HCT116 (cell line): ENCODE measurements at regions not wholly inside any gene's neighbourhood (a gene's known extent, or its start where the extent isn't known, plus 50 kb on each side); places are given as distances from the start of the nearest gene placed in this dataset.
"Not testable (repeated sequence)": the region's sequence is repeated elsewhere in the genome, so short reads cannot be mapped to it uniquely, and the experiment has no call there.

Experiments used
- ATAC-seq: fragments of 200-7000 bp; cut with Tn5 transposase; 2 replicates; pipeline ENCODE4 v1.9.1; 2020; ENCODE audit warnings: mild to moderate bottlenecking, moderate library complexity
- BruUV-seq: library from RNA; stranded (reverse); fragments of 400-500 nt; replicated peaks from 2 replicates; lab custom pipeline; 2021; lab: Mats Ljungman, UMichigan
- CTCF ChIA-PET: fragments of 300-600 bp; sonication (Branson Sonifier 250); formaldehyde crosslinking; loops from one replicate; lab custom pipeline; 2021; ENCODE audit warnings: antibody characterized with exemption; lab: Charles Lee
- POLR2A ChIA-PET: fragments of 300-600, 350-600 bp; sonication (Branson Sonifier 250); formaldehyde crosslinking; loops from one replicate; lab custom pipeline; 2021; ENCODE audit warnings: antibody characterized with exemption; lab: Charles Lee
- RAD21 ChIA-PET, 2 experiments: fragments of 300-600 bp; sonication (Branson Sonifier 250); formaldehyde crosslinking; loops; one replicate each; lab custom pipeline; 2023; ENCODE audit warnings: low total read pairs in 2 of 2; ENCODE audit not compliant: uncharacterized antibody in 2 of 2, unreplicated experiment in 2 of 2, low non-redundant PET in 1 of 2; lab: Charles Lee
- DNase-seq: peaks from one replicate; pipeline ENCODE4 v3.0.0-alpha.2; 2010; ENCODE audit warnings: low read depth, low spot score
- H2AFZ ChIP-seq: fragments of 200-600 bp; shearing (Covaris generic), sonication (generic); 2 replicates; pipeline ENCODE4 v1.6.1; 2017; ENCODE audit warnings: low read depth, mixed run types, mixed read lengths, antibody characterized with exemption, low read length; ENCODE audit not compliant: poor library complexity, severe bottlenecking
- H3K27ac ChIP-seq: 2 replicates; pipeline ENCODE4 v1.5.1; 2012; ENCODE audit warnings: low read depth, low read length
- H3K27me3 ChIP-seq: fragments of 200-600 bp; sonication (generic); 2 replicates; pipeline ENCODE4 v1.6.1; 2016; ENCODE audit warnings: mixed run types, low read length, mixed read lengths; ENCODE audit not compliant: insufficient read depth
- H3K36me3 ChIP-seq, 2 experiments: fragments of 200-500 bp in 1 of 2; fragments of 200-600 bp in 1 of 2; sonication (Bioruptor generic) in 1 of 2; sonication (generic) in 1 of 2; 2 replicates each; pipeline versions ENCODE4 v1.5.1 to v1.6.1; 2014 to 2016; ENCODE audit warnings: low read length in 2 of 2, inconsistent platforms in 1 of 2, mixed read lengths in 1 of 2, mixed run types in 1 of 2; ENCODE audit not compliant: insufficient read depth in 2 of 2, control insufficient read depth in 1 of 2
- H3K4me1 ChIP-seq, 2 experiments: fragments of 200-600 bp in 1 of 2; sonication (generic) in 1 of 2; 2 replicates each; pipeline versions ENCODE4 v1.5.1 to v1.6.1; 2012 to 2017; ENCODE audit warnings: low read length in 2 of 2, inconsistent platforms in 1 of 2, mild to moderate bottlenecking in 1 of 2, mixed read lengths in 1 of 2, mixed run types in 1 of 2, moderate library complexity in 1 of 2; ENCODE audit not compliant: insufficient read depth in 2 of 2, control insufficient read depth in 1 of 2
- H3K4me2 ChIP-seq: fragments of 200-600 bp; sonication (generic); 2 replicates; pipeline ENCODE4 v1.6.1; 2017; ENCODE audit warnings: mixed run types, low read length, mixed read lengths
- H3K4me3 ChIP-seq, 2 experiments: fragments of 200-600 bp in 1 of 2; sonication (generic) in 1 of 2; replicated peaks in 1 of 2; 2 replicates each; pipeline ENCODE4 v1.5.1; 2011 to 2016; ENCODE audit warnings: low read length in 2 of 2, control low read depth in 1 of 2, low read depth in 1 of 2, mild to moderate bottlenecking in 1 of 2, mixed read lengths in 1 of 2, mixed run types in 1 of 2
- H3K79me2 ChIP-seq: fragments of 200-600 bp; sonication (generic); 2 replicates; pipeline ENCODE4 v1.6.1; 2017; ENCODE audit warnings: mild to moderate bottlenecking, mixed run types, low read length, moderate library complexity, mixed read lengths; ENCODE audit not compliant: insufficient read depth
- H3K9ac ChIP-seq: fragments of 200-600 bp; sonication (generic); 2 replicates; pipeline ENCODE4 v1.6.1; 2016; ENCODE audit warnings: low read length, mixed read lengths
- H3K9me2 ChIP-seq: fragments of 200-600 bp; sonication (generic), shearing (Covaris generic); 2 replicates; pipeline ENCODE4 v1.6.1; 2017; ENCODE audit warnings: mixed run types, mild to moderate bottlenecking, moderate library complexity; ENCODE audit not compliant: insufficient read depth
- H3K9me3 ChIP-seq, 2 experiments: fragments of 200-500 bp in 1 of 2; fragments of 200-600 bp in 1 of 2; sonication (Bioruptor generic) in 1 of 2; sonication (generic) in 1 of 2; 2 replicates each; pipeline ENCODE4 v1.6.1; 2014 to 2017; ENCODE audit warnings: low read length in 2 of 2, mixed read lengths in 2 of 2, inconsistent platforms in 1 of 2, low read depth in 1 of 2, mild to moderate bottlenecking in 1 of 2, mixed run types in 1 of 2, moderate library complexity in 1 of 2; ENCODE audit not compliant: control insufficient read depth in 1 of 2, insufficient read depth in 1 of 2
- H4K20me1 ChIP-seq: fragments of 200-600 bp; sonication (generic), shearing (Covaris generic); 2 replicates; pipeline ENCODE4 v1.6.1; 2017; ENCODE audit warnings: mixed run types, mild to moderate bottlenecking, moderate library complexity; ENCODE audit not compliant: insufficient read depth
- intact Hi-C: fragments of 100-400 bp; cut with micrococcal nuclease; formaldehyde crosslinking; loops from 2 replicates; pipeline ENCODE4 v1.10.0; 2022

DNA sequence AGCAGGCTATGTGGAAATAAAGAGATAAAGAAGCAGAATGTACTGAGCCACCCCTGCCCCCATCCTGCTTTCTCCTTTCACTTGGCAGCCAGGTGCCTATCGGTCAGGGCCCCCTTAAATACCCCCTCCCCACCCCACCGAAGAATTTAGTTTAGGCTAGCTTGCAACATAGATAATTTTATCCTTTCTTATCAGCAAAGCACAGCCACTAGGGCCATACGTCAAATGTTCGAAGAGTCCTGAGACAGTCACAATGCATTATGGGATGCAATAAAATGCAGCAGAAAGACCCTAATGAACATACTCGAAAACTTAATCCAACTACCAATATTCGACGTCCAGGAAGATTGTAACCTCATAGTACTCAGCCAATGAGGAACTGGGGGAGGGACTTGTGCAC is 71.4 kb downstream of the ZNF195 start:
- not testable (repeated sequence) for H3K4me3 ChIP-seq

DNA sequence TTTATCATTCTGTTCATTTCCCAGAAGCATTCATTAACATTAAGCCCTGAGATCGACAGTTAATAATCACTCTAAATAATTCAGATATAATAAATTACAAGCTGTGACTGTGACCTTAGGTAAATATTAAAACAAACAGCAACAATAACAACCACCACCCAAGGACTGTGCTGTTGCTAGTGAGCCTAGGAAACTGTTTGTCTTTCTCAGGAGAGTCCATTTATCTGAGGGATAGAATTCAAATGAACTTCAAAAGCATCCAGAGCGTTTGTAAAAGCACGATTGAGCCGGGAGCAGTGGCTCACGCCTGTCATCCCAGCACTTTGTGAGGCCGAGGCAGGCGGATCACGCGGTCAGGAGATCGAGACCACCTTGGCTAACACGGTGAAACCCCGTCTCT is 68.8 kb upstream of the MRGPRE start:
- POLR2A ChIA-PET, intact Hi-C loops, H3K79me2 ChIP-seq, H3K36me3 ChIP-seq, DNase-seq, ATAC-seq, H3K27me3 ChIP-seq, H3K27ac ChIP-seq, H3K9me2 ChIP-seq, CTCF ChIA-PET, H3K4me1 ChIP-seq, H2AFZ ChIP-seq, H4K20me1 ChIP-seq, H3K4me2 ChIP-seq, H3K9ac ChIP-seq, H3K4me3 ChIP-seq, RAD21 ChIA-PET, H3K9me3 ChIP-seq, BruUV-seq: not testable (repeated sequence)

More for the DNA sequence above, 71.4 kb downstream of the ZNF195 start:
- H3K36me3 ChIP-seq, BruUV-seq, H3K4me2 ChIP-seq, H3K9ac ChIP-seq, H3K9me2 ChIP-seq, H2AFZ ChIP-seq, H3K9me3 ChIP-seq, H3K27ac ChIP-seq, H3K4me1 ChIP-seq, H3K79me2 ChIP-seq, DNase-seq, H4K20me1 ChIP-seq, CTCF ChIA-PET, H3K27me3 ChIP-seq, POLR2A ChIA-PET, intact Hi-C loops, RAD21 ChIA-PET, ATAC-seq: not testable (repeated sequence)

DNA sequence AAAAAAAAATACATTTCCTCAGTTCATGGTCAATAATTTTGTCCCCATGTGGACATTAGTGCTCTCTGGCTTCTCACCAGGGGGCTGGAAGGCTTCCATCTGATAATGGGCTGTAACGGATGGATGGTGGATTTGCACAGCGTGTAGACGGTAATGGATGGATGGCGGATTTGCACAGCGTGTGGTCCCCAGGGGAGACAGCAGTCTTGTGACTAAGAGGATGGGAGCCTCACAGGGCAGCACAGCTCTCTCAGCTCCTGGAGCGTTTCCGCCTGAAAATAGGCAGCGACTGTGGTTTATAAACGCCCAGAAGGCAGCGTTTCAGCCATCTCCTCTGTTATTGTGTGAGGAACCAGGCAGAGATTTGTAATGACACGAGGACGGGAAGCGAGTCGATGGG is 68.4 kb upstream of the MRGPRE start:
- H3K27ac ChIP-seq, H3K36me3 ChIP-seq, H4K20me1 ChIP-seq, H3K4me1 ChIP-seq, H3K27me3 ChIP-seq, POLR2A ChIA-PET, ATAC-seq, H3K4me3 ChIP-seq, DNase-seq, H3K79me2 ChIP-seq, H3K4me2 ChIP-seq, BruUV-seq, H3K9me3 ChIP-seq, H3K9me2 ChIP-seq, H3K9ac ChIP-seq, RAD21 ChIA-PET, CTCF ChIA-PET, H2AFZ ChIP-seq, intact Hi-C loops: not testable (repeated sequence)
